GM10266 (cell line): ENCODE measurements at regions not wholly inside any gene's neighbourhood (a gene's known extent, or its start where the extent isn't known, plus 50 kb on each side); places are given as distances from the start of the nearest gene placed in this dataset.

Experiments used
- DNase-seq: peaks from one replicate; pipeline ENCODE4 v3.0.0; 2012; ENCODE audit errors: extremely low spot score
- TF ChIP-seq, protein P1 (sequence below): IDR thresholded peaks from 2 replicates; pipeline ENCODE4 v1.5.1; 2012; ENCODE audit warnings: mild to moderate bottlenecking, low read depth; ENCODE audit not compliant: control insufficient read depth, insufficient read depth; ENCODE audit errors: missing control alignments

DNA sequence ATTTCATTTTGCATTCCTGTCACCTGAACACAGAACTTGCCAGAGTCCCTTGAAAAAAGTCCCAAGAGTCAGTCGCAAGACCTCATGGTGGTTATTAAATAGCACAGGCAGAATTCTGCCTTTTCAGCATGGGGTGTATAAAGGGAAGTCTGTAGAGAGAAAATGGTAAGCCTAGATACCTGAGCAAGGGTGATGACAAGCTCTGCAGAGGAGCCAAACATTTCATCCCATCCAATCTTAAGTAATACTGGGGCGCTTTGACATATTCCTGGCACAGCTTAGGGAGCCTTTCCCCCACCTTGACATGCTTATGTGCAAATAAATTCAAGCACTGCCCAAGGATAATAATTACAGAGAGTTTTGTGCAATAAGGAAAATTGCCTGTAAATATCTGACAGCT is 213.0 kb downstream of the INHBA start:
- DNase-seq: no peak
- TF ChIP-seq, protein P1, sequence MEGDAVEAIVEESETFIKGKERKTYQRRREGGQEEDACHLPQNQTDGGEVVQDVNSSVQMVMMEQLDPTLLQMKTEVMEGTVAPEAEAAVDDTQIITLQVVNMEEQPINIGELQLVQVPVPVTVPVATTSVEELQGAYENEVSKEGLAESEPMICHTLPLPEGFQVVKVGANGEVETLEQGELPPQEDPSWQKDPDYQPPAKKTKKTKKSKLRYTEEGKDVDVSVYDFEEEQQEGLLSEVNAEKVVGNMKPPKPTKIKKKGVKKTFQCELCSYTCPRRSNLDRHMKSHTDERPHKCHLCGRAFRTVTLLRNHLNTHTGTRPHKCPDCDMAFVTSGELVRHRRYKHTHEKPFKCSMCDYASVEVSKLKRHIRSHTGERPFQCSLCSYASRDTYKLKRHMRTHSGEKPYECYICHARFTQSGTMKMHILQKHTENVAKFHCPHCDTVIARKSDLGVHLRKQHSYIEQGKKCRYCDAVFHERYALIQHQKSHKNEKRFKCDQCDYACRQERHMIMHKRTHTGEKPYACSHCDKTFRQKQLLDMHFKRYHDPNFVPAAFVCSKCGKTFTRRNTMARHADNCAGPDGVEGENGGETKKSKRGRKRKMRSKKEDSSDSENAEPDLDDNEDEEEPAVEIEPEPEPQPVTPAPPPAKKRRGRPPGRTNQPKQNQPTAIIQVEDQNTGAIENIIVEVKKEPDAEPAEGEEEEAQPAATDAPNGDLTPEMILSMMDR: no peak

DNA sequence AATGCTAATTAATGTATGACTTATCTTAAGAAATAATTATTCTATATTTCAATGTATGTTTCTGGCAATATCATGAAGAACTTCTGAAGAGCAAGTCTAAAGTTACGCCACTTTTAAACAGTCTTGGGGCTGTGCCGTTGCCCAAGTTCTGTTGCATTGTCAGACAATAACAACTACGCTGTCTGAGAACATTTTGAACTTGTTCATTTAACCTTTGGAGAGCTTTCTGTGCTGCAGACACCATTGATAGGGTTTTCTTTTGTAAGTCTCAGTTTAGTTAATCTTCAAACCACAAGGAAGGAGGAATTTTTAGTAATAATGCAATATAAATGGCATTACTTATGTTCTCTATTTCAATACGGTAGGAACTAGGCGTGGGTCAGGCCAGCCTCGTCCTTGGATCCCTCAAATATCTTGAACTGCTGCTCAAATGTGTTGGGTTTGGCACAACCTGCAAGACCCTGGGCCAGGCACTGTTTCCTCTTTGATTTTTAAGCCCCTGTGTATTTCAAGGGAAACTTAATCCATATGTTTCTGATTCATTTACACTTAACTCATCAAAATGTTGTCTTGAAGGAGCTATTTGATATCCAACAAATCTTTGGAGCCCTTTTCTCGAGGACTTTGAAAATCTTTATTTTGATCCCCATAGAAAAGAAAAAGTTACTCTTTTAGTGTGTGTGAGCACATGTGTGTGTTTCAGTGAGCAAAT is 215.5 kb downstream of the INHBA start:
- no peak for DNase-seq
- TF ChIP-seq, protein P1: no peak

DNA sequence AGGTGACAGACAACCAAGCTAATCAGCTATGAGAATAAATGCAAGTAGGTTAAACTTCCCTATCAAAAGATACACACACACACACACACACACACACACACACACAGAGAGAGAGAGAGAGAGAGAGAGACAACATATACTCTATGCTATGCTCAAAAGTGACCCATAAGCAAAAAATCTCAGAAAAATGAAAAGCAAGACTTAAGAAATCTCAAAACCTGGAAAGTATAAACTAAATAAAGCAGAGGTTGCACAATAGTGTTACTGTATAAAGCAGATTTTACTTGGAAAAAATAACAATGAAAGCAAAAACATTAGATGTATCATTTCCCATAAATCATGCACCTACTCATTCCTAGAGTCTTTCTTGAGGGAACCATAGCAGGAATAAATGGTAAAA is 221.5 kb downstream of the INHBA start:
- DNase-seq: no peak
- TF ChIP-seq, protein P1: no peak

DNA sequence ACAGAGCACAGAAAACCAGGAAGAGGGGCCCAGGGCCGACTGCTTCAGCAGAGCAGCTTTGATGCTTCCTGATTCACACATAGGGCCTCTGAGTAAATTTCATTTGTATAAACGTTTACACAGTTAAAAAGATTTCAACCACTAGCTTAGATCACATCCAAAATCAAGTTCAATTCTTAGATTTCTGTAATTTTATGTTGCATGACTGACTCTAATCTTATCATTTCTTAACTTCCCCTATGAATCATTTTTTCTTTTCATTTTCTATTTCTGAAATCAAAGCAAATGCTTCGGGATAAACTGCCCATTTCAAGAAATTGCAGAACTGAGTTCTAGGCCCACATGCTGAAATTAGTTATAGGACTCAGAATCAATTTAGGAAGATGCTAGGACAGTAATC is 224.7 kb downstream of the INHBA start:
- no peak for DNase-seq
- TF ChIP-seq, protein P1: no peak

DNA sequence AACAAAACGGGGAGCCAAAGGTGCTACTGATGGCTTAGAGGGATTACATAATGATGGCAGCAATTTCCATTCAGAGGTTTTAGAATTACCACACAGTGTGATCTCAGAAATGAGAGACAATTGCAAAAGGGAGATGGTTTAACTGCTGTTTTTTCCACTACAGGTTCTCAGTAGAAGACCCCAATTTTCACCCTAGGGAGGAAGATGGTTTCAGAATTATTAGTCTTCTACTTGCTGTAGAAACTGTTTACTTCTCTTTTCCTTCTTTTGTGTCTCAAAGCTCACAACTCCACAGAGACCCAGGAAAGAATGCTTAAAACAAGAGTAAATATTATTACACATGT is 226.5 kb downstream of the INHBA start:
- no peak for DNase-seq
- TF ChIP-seq, protein P1: no peak

DNA sequence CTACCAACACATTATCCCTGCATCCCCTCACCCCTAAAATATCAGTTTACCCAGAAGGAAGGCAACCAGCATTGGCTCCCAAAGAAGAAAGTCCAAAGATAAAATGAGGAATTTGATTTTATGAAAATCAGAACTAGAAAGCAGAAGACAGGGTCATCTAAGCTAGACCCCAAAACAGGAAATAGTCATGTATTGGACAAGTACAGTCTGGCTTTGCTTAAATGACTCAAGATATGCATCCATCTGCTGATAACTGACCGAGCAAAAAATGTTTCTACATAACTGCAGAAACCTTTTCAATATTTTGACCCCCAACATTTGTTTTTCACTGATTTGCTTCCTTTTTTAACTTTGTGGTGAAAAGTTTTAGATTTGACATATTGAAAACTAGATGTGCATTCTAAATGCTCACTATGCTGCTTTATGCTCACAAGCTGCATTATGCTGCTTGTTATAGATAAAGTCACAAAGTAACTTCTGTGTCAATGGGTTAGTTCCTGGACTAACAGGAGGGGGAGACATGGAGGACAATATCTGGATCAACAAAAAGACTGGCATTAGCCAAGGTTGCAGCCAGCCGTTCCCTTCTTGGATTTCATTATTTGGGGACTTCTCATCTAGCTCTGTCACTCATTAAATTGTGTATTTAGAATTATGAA is 227.0 kb downstream of the INHBA start:
- no peak for DNase-seq
- TF ChIP-seq, protein P1: no peak

DNA sequence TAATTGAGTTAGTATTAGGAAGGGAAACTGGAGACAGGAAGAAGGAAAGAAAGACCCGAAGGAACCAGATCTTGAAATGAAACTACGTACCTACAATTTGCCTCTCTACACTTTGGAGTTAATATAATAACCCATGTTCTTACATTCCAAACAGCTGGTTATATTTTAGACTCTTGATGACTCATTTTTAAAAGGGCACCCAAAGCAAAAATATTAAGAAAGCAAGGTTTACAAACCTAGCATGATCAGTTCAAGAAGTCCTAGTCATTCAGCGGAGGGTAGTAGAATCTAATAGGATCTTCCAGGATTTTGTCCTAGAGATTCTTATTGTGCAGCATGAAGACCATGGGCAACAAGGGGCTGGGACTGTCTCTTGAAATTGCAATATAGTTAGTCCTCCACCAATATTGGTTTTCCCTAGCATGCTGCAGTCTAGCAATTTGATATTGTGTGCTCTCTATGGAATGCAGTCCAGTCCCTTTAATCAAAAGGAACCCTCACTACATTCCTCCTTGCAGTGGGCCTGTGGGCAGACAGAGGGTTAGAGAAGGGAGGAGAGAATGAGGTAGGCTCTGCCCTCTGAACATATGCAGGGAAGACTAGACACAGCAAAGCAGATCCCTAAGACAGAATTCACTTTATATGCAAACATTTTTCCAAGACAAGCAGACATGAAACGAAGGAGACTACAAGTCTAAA is 230.3 kb downstream of the INHBA start:
- DNase-seq: no peak

More for the DNA sequence above, 230.3 kb downstream of the INHBA start:
- TF ChIP-seq, protein P1: no peak
